ENCODE measurements at regions not wholly inside any gene's neighbourhood (a gene's known extent, or its start where the extent isn't known, plus 50 kb on each side); places are given as distances from the start of the nearest gene placed in this dataset.

DNA sequence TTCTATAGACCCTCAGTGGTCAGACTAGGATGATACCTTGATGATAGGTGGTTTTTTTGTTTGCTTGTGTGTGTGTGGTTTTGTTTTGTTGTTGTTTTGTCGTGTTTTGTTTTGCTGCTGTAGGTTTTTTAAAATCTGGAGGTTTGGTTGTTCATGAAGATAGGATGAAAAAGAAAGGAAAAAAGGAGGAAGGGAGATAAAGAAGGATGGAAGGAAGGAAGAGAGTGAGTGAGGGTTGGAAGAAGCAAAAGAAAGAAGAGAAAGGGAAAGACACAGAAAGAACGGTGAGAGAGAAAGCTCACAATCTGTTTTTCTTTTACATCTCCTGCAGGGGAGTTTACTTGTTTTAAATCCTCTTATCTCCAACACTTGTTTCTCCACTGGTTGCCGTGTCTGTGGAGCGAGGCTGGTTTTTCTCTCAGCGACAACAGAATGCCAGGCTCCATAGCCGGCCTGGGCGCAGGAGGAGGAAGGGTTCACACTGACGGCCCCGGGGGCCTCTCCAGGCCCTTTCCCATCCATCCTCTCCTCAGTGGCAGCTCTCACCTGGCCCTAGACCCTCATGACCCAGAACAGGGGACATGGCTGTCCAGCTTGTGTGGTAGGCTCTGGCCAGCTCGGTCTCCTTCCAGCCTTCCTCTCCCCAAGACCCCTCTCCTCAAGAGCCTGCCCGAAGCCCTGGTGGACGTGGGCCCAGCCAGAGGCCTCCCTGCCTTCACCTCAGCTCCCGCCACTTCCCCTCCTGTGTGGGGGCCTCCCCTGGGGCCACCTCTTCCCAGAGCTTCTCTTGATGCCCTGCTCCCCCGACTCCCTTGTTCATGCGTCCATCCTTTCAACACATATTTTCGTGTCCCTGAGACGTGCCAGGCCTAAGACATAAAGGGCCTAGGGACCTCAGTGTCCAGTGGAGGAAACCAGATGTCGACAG lies 168.4 kb downstream of the VEGFA start:
- H3K27me3 ChIP-seq (replicated peaks; ENCODE audit: control insufficient read depth, insufficient read depth, low read length) = no peaks in the 10 kb centered on the region
- H3K4me1 ChIP-seq (ENCODE audit: control insufficient read depth, insufficient read depth, low read length) = no peaks in the 10 kb centered on the region
- H3K4me3 ChIP-seq (ENCODE audit: low read length) = no peak overlapping the region
- no peak for DNase-seq (ENCODE audit: low read depth)
- no peaks in the 10 kb centered on the region for H3K9me3 ChIP-seq (ENCODE audit: control insufficient read depth, low read length)
- no peaks in the 10 kb centered on the region for H3K36me3 ChIP-seq (ENCODE audit: control insufficient read depth, insufficient read depth, low read length, severe bottlenecking)
- H3K9ac ChIP-seq (ENCODE audit: low read length) = no peak overlapping the region

DNA sequence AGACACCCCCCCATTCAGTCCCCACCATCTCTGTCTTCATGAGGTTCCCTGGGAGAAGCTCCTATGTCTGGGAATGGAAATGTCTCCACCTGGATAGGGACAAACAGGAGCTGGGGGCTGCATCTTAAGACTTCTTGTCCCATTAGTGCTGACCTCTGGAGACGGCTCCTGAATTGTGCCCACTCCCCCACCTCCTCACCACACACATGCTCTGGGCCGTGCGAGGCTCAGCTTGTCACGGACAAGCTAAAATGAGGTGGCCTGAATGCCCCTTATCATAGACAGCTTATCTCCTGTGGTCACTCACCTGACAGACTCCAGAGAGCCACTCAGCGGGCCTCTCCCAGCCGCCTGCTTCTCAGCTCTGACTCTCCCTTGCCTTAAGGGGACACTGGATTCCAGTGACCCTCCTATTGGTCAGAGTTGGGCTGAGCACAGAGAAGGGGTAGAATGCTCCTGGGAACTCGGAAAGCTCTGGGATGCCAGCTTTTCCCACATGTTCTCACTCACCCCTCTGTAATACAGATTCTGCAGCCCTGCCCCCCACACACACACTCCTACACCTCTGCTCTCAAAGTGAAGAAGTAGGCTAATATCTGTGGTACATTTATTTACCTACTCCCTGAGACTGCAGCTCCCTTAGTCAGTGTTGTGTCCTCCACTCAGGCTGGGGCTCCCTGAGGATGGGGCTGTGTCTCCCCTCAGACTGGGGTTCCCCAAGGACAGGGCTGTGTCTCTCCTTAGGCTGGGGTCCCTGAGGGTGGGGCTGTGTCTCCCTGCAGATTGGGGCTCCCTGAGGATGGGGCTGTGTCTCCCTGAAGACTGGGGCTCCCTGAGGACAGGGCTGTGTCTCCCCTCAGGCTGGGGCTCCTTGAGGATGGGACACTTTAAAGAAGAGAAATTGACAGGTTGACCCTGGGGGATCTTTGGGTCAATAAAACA lies 167.5 kb downstream of the VEGFA start:
- Histone ChIP-seq H3K4me1 (ENCODE audit: control insufficient read depth, insufficient read depth, low read length) (no peaks in the 10 kb centered on the region), H3K27me3 (replicated peaks; ENCODE audit: control insufficient read depth, insufficient read depth, low read length) (no peaks in the 10 kb centered on the region), H3K36me3 (ENCODE audit: control insufficient read depth, insufficient read depth, low read length, severe bottlenecking) (no peaks in the 10 kb centered on the region), H3K4me3 (ENCODE audit: low read length) (no peak overlapping the region), H3K9me3 (ENCODE audit: control insufficient read depth, low read length) (no peaks in the 10 kb centered on the region), H3K9ac (ENCODE audit: low read length) (no peak overlapping the region)
- DNase-seq (ENCODE audit: low read depth) = no peak

DNA sequence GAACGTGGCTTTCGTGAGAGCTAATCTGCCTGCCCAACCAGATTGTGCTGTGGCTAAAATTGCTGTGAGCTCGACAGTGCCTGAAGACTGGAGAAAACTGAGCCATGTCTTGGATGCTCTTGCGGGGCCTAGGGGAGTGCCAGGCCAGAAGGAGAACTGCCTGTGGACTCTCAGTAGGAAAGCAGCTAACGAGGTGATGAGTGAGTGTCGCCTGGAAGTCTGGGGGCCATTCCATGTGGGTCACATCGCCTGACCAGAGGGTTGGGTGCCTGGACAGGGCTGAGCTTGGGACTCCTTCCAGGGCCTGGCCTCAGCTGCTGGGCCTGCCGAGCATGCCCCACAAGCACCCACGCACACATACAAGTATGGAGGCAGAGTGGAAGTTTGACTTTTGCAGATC lies 166.5 kb downstream of the VEGFA start:
- no peaks in the 10 kb centered on the region for H3K4me1 ChIP-seq (ENCODE audit: control insufficient read depth, insufficient read depth, low read length)
- H3K4me3 ChIP-seq (ENCODE audit: low read length) = no peak overlapping the region
- no peaks in the 10 kb centered on the region for H3K36me3 ChIP-seq (ENCODE audit: control insufficient read depth, insufficient read depth, low read length, severe bottlenecking)
- no peak overlapping the region for H3K9ac ChIP-seq (ENCODE audit: low read length)
- H3K27me3 ChIP-seq (replicated peaks; ENCODE audit: control insufficient read depth, insufficient read depth, low read length) = peaks cover 5% of the 10 kb centered on the region
- no peaks in the 10 kb centered on the region for H3K9me3 ChIP-seq (ENCODE audit: control insufficient read depth, low read length)
- DNase-seq (ENCODE audit: low read depth) = no peak

DNA sequence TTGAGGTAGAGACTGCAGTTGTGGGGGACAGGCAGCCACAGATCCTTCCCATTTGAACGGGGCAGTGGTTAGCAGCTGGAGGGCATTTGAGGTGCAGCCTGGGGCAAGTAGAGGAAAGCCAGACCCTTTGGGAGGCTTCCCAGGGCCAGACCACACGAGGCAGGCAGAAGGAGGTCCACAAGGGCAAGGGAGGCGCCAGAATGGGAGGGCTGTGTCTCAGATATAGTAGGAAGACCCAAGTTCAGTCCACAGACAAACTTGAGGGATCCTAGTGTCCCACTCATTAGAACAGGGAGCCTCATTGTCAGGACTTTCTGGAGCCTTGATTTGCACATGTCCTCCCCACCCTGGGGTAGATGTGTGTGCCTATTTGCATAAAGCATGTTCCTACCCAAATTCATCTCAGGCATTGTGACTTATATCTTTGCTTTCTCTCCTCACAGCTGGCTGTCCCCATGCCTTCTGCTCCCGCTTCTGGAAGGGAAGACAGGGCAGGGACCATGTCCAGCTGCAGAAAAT lies 166.0 kb downstream of the VEGFA start:
- Histone ChIP-seq H3K36me3 (ENCODE audit: control insufficient read depth, insufficient read depth, low read length, severe bottlenecking) (no peaks in the 10 kb centered on the region), H3K27me3 (replicated peaks; ENCODE audit: control insufficient read depth, insufficient read depth, low read length) (peaks cover 5% of the 10 kb centered on the region), H3K9me3 (ENCODE audit: control insufficient read depth, low read length) (no peaks in the 10 kb centered on the region), H3K4me1 (ENCODE audit: control insufficient read depth, insufficient read depth, low read length) (no peaks in the 10 kb centered on the region), H3K4me3 (ENCODE audit: low read length) (no peak overlapping the region), H3K9ac (ENCODE audit: low read length) (no peak overlapping the region)
- DNase-seq (ENCODE audit: low read depth) = no peak

DNA sequence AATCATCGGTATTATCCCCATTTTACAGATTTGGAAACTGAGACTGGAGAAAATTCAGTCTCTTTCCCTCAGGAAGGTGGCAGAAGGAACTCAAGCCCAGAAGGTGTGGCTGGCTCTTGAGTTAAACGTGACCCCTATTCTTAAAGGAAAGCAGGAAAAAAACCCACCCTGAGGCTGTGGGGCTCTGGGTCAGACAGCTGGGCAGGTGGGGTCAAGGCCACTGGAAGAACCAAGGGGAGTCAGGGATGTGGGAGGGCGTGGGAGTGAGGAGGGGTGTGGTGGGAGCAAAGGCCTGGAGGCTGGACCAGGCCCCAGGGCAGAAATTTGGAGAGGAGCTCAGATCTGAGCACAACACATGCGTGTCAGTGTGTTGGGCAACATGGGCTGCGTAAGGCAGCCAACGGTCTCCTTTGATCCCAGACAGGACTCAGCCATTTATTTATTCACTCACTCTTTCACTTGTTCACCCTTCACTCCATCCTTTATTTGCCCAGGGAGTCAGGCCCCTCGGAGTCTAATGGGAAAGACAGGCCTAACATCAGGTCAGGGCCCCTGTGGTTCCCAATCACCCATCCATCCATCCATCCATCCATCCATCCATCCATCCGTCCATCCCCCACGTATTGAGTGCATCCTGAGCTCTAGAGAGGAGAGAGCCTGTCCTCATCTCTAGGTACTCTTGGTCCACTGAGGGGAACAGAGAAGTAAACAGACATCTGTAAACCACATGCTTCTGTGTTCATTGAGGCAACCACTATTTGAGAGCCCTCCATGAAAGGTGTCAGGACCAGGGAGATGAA lies 165.0 kb downstream of the VEGFA start:
- H3K4me3 ChIP-seq (ENCODE audit: low read length) = no peak overlapping the region
- H3K4me1 ChIP-seq (ENCODE audit: control insufficient read depth, insufficient read depth, low read length) = no peaks in the 10 kb centered on the region
- DNase-seq (ENCODE audit: low read depth) = no peak
- peaks cover 8% of the 10 kb centered on the region for H3K27me3 ChIP-seq (replicated peaks; ENCODE audit: control insufficient read depth, insufficient read depth, low read length)
- H3K9ac ChIP-seq (ENCODE audit: low read length) = no peak overlapping the region
- H3K9me3 ChIP-seq (ENCODE audit: control insufficient read depth, low read length) = no peaks in the 10 kb centered on the region
- H3K36me3 ChIP-seq (ENCODE audit: control insufficient read depth, insufficient read depth, low read length, severe bottlenecking) = no peaks in the 10 kb centered on the region

DNA sequence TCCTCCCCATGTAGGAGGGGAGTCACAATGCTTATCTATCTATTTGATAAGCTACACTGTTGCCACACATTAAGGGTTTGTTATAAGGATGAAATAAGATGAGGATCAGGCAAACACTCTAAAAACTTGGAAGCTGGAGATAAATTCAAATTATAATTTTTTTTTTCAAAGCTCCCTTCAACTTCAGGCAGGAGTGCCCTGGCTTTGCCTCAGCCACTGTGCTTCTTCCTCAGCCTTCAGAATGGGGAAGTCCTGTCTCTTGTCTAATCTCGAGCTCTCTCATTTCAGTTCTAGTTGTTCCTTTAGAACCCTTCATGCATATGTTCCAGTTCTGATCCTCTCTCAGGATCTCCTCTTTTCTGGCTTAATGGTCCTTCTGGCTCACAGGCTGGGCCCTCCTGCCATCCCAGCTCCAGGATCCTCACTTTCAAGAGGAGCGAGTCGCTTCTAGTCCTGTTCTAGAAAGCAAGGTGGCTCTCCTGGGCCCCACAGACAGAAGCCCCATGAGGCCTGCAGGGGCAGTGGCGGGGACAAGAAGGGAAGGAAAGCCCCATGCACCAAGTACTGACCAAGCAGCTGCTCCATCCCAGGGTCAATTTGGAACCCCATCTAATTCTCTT lies 164.3 kb downstream of the VEGFA start:
- DNase-seq (ENCODE audit: low read depth) = no peak
- no peaks in the 10 kb centered on the region for H3K36me3 ChIP-seq (ENCODE audit: control insufficient read depth, insufficient read depth, low read length, severe bottlenecking)
- no peaks in the 10 kb centered on the region for H3K9me3 ChIP-seq (ENCODE audit: control insufficient read depth, low read length)

DNA sequence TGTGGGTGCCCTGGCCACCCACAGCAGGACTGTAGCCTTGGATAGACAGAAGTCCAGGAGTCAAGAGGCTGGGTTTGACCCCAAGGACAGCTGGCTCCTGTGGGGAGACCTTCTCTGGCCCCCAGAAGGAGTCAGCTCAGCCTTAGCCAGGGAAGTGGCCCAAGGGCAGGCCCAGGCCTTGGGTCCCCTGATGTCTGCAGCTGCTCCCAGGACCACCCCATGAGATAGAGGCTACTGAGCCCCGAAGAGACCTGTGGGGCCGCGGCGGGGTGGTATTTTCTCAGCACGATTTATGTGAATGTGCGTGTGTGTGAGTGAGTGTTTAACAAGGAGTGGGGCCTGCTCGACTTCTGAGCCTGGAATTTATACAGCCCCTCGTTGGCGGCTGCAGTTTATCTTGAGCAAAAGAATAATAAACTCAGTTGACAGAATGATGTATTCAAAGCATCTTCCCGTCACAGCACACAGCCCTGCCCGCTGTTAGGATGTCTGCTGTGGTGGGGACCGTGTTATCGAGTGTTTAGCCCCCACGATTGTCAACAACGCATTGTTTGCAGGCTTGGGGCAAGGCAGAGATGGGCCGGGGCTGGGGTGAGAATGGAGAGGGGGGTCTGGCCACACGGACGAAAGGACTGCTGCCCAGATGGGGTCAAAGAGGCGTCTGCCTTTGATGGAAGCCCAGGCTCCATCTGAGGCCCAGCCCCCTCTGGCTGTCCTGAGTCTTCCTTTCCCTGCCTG lies 163.3 kb downstream of the VEGFA start:
- no peak for DNase-seq (ENCODE audit: low read depth)
- Histone ChIP-seq H3K27me3 (replicated peaks; ENCODE audit: control insufficient read depth, insufficient read depth, low read length) (peaks cover 8% of the 10 kb centered on the region), H3K4me1 (ENCODE audit: control insufficient read depth, insufficient read depth, low read length) (no peaks in the 10 kb centered on the region), H3K36me3 (ENCODE audit: control insufficient read depth, insufficient read depth, low read length, severe bottlenecking) (no peaks in the 10 kb centered on the region), H3K4me3 (ENCODE audit: low read length) (no peak overlapping the region), H3K9ac (ENCODE audit: low read length) (no peak overlapping the region), H3K9me3 (ENCODE audit: control insufficient read depth, low read length) (no peaks in the 10 kb centered on the region)

More for the DNA sequence above, 164.3 kb downstream of the VEGFA start:
- Histone ChIP-seq H3K27me3 (replicated peaks; ENCODE audit: control insufficient read depth, insufficient read depth, low read length) (peaks cover 8% of the 10 kb centered on the region), H3K9ac (ENCODE audit: low read length) (no peak overlapping the region), H3K4me1 (ENCODE audit: control insufficient read depth, insufficient read depth, low read length) (no peaks in the 10 kb centered on the region), H3K4me3 (ENCODE audit: low read length) (no peak overlapping the region)

DNA sequence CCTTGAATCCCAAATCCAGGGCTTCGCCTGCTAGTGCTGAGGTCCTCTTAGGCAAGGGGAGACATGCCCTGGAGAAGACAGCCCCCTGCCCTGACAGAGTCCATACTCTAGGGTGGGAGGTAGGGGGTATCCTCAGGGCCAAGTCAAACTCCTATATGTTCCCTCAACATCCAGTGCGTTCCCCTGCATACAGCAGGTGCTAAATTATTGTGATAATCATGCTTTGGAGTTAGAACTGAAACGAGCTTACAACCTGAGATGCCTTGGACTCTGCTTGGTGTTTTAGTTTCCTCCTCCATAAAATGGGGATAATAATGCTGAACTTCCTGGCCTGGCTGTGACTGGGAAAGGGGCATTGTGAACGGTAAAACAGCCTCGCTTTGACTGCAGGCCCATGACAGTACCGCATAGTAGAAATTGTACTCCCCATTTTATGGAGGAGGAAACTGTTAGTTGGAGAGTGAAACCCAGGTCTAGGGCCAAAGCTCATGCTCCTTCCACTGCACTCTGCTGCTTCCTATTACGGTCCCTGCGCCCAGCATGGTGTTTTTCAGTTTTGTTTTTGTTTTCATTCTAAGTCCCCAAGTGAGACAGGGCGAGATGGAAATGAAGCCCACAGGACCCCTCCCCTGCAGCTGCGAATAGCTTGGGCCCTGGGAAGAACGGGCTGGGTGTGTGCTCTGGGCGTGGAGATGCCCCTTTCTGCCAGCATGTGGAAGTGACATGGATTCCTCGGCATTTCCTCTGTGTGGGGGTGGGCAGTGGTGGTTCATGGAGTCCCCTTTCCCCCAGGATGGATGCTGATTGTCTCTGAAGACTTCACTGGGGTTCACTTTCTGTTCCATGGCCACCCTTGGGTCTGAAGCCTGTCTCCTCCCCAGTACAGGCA lies 162.5 kb downstream of the VEGFA start:
- Histone ChIP-seq H3K4me3 (ENCODE audit: low read length) (no peak overlapping the region), H3K4me1 (ENCODE audit: control insufficient read depth, insufficient read depth, low read length) (no peaks in the 10 kb centered on the region), H3K27me3 (replicated peaks; ENCODE audit: control insufficient read depth, insufficient read depth, low read length) (peaks cover 8% of the 10 kb centered on the region), H3K36me3 (ENCODE audit: control insufficient read depth, insufficient read depth, low read length, severe bottlenecking) (no peaks in the 10 kb centered on the region), H3K9ac (ENCODE audit: low read length) (no peak overlapping the region), H3K9me3 (ENCODE audit: control insufficient read depth, low read length) (no peaks in the 10 kb centered on the region)
- DNase-seq (ENCODE audit: low read depth) = no peak

DNA sequence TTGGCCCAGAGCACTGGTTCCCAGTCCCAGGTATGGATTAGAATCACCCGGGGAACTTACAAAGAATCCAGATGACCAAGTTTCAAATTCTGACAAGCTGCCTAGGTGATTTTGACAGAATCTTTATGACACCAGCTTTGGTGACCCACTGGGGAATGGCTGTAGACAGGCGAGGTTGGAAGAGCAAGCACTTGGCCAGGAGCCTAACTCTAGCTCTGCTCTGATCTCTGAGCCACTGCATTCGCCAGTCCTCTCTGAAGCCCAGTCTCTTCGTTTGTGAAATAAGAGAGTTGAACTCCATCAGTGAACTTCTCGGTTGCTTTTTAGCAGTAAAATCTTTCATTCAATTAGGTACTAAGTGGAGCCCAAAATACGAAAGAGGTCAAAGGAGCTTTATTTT lies 161.2 kb downstream of the VEGFA start:
- Histone ChIP-seq H3K9me3 (ENCODE audit: control insufficient read depth, low read length) (no peaks in the 10 kb centered on the region), H3K27me3 (replicated peaks; ENCODE audit: control insufficient read depth, insufficient read depth, low read length) (peaks cover 8% of the 10 kb centered on the region), H3K4me3 (ENCODE audit: low read length) (no peak overlapping the region), H3K9ac (ENCODE audit: low read length) (no peak overlapping the region), H3K4me1 (ENCODE audit: control insufficient read depth, insufficient read depth, low read length) (peaks cover 3% of the 10 kb centered on the region), H3K36me3 (ENCODE audit: control insufficient read depth, insufficient read depth, low read length, severe bottlenecking) (no peaks in the 10 kb centered on the region)
- DNase-seq (ENCODE audit: low read depth) = no peak
